Transverse colon (tissue), 4 donors: ENCODE measurements at regions not wholly inside any gene's neighbourhood (a gene's known extent, or its start where the extent isn't known, plus 50 kb on each side); places are given as distances from the start of the nearest gene placed in this dataset.

Source experiments
- DNase-seq: peaks from one replicate; pipeline ENCODE4 v3.0.0-alpha.2; 2019
- H3K27ac ChIP-seq, 4 donors: fragments of 200-600 bp; sonication (generic); 2 replicates each; pipeline ENCODE4 v1.5.1; 2016 to 2018; ENCODE audit warnings: inconsistent platforms in 4 of 4
- H3K27me3 ChIP-seq: fragments of 200-600 bp; sonication (generic); 2 replicates; pipeline ENCODE4 v1.5.1; 2017; ENCODE audit warnings: inconsistent platforms
- H3K36me3 ChIP-seq, 4 donors: fragments of 200-600 bp; sonication (generic); 2 replicates each; pipeline ENCODE4 v1.5.1; 2017 to 2019; ENCODE audit warnings: inconsistent platforms in 4 of 4
- H3K4me1 ChIP-seq, 4 donors: fragments of 200-600 bp; sonication (generic); 2 replicates each; pipeline ENCODE4 v1.5.1; 2017 to 2020; ENCODE audit warnings: inconsistent platforms in 4 of 4
- H3K4me3 ChIP-seq, 4 donors: fragments of 200-600 bp; sonication (generic); 1 replicate in 1 of 4; 2 replicates in 3 of 4; pipeline versions ENCODE4 v1.5.1 to v1.6.1; 2017 to 2019; ENCODE audit warnings: inconsistent platforms in 4 of 4
- H3K9me3 ChIP-seq, 2 donors: fragments of 200-600 bp; sonication (generic); 2 replicates each; pipeline ENCODE4 v1.5.1; 2017 to 2019; ENCODE audit warnings: inconsistent platforms in 2 of 2
- CTCF ChIP-seq, 5 experiments: fragments of 200-600 bp in 3 of 5; fragments of 450-650 bp in 2 of 5; sonication (generic) in 3 of 5; IDR thresholded peaks; 1 replicate in 2 of 5; 2 replicates in 3 of 5; pipeline ENCODE4 v1.5.1; 2016 to 2017; ENCODE audit warnings: antibody characterized with exemption in 5 of 5, inconsistent platforms in 3 of 5, mild to moderate bottlenecking in 2 of 5, moderate library complexity in 1 of 5
- EP300 ChIP-seq: sonication (generic); formaldehyde crosslinking; IDR thresholded peaks from one replicate; pipeline ENCODE4 v1.6.1; 2017; ENCODE audit warnings: antibody characterized with exemption, low read depth
- POLR2A ChIP-seq: fragments of 450-650 bp; IDR thresholded peaks from one replicate; pipeline ENCODE4 v1.6.1; 2016; ENCODE audit warnings: antibody characterized with exemption, mild to moderate bottlenecking, moderate library complexity
- POLR2AphosphoS5 ChIP-seq, 3 donors: sonication (generic); formaldehyde crosslinking; IDR thresholded peaks; one replicate each; pipeline ENCODE4 v1.6.1; 2016; ENCODE audit warnings: antibody characterized with exemption in 3 of 3
- WGBS, 2 donors: methylation state at CpG; one replicate each; pipeline ENCODE4 v1.1.5; 2018; ENCODE audit warnings: low coverage in 1 of 2; 5-methylcytosine and 5-hydroxymethylcytosine counted together
- in situ Hi-C, 4 donors: fragments of 200-750 bp; cut with MboI; loops; one replicate each; pipeline versions ENCODE4 v1.15.0 to v1.15.1; 2017; ENCODE audit warnings: low sequenced_read_pairs in 3 of 4, low pct_ligation_motif_present in 1 of 4, low pct_unique_long_range_greater_than_20kb in 1 of 4
- intact Hi-C: fragments of 100-400 bp; cut with DNase I; formaldehyde crosslinking; loops from one replicate; pipeline ENCODE4 v1.15.1; 2023; ENCODE audit warnings: low total_unique reads

DNA sequence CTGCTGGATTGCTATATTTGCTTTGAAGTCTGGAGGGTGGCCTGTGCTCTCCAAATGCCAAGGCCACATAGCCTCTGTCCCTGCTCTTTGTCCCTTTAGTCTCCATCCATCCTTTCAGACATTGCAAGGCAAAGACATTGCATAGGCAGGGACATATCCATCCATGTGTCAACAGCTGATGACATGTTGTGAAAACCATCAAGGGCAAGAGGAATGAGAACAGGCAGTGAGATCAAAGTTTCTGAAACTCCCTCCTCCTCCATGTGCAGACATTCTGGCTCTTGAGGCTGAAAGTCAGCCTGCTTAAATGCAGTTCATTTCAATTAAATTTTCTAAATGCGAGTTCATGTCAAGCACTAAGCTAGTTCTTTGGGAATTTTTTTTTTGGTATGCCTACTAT lies 135.2 kb upstream of the CTNNB1 start:
- Histone ChIP-seq H3K27me3 (no peaks in the 10 kb centered on the region), H3K36me3 (no peaks in the 10 kb centered on the region), H3K4me3 (no peak overlapping the region), H3K9me3 (no peaks in the 10 kb centered on the region), H3K4me1 (no peaks in the 10 kb centered on the region), H3K27ac (no peak overlapping the region)
- no peak for DNase-seq
- no peak for TF ChIP-seq POLR2AphosphoS5 (IDR thresholded peaks at IDR 0.05)
- TF ChIP-seq EP300, result no peak
- no peak for TF ChIP-seq POLR2A
- TF ChIP-seq CTCF (IDR thresholded peaks at IDR 0.05), result no peak
- intact Hi-C loops (no loop called here), in situ Hi-C loops (no loop called here)
- 89% methylated on average over 1 of the region's 1 CpG for WGBS, 2 donors

GRCh38 chr3:41064526-41064925 lies 134.8 kb upstream of the CTNNB1 start:
- DNase-seq, result no peak
- in situ Hi-C loops, result no loop called here
- 67 to 70% methylated on average over 2 of the region's 2 CpGs for WGBS, 2 donors

GRCh38 chr3:41065340-41065739 lies 134.0 kb upstream of the CTNNB1 start:
- TF ChIP-seq POLR2AphosphoS5 (IDR thresholded peaks at IDR 0.05) (no peak), EP300 (no peak)
- Histone ChIP-seq H3K27ac (no peak overlapping the region), H3K4me3 (no peak overlapping the region), H3K36me3 (no peaks in the 10 kb centered on the region), H3K27me3 (no peaks in the 10 kb centered on the region), H3K9me3 (no peaks in the 10 kb centered on the region), H3K4me1 (no peaks in the 10 kb centered on the region)
- intact Hi-C loops (no loop called here), in situ Hi-C loops (no loop called here)
- no peak for DNase-seq
- WGBS, 2 donors, result 93% methylated on average over 2 of the region's 2 CpGs; no CpG with 5 or more reads in 1 of the 2 donors

More at GRCh38 chr3:41064526-41064925, 134.8 kb upstream of the CTNNB1 start:
- H3K27ac ChIP-seq, result no peak overlapping the region
- TF ChIP-seq CTCF (IDR thresholded peaks at IDR 0.05), result no peak
- no peak for TF ChIP-seq POLR2AphosphoS5 (IDR thresholded peaks at IDR 0.05)
- TF ChIP-seq EP300, result no peak
- TF ChIP-seq POLR2A, result no peak
- intact Hi-C loops, result no loop called here
- no peaks in the 10 kb centered on the region for H3K27me3 ChIP-seq
- no peaks in the 10 kb centered on the region for H3K36me3 ChIP-seq
- H3K4me3 ChIP-seq, result no peak overlapping the region
- H3K9me3 ChIP-seq, result no peaks in the 10 kb centered on the region
- H3K4me1 ChIP-seq, result no peaks in the 10 kb centered on the region

GRCh38 chr3:41073190-41073589 lies 126.1 kb upstream of the CTNNB1 start:
- Histone ChIP-seq H3K4me3 (no peak overlapping the region), H3K27me3 (no peaks in the 10 kb centered on the region), H3K4me1 (no peaks in the 10 kb centered on the region), H3K27ac (no peak overlapping the region), H3K9me3 (no peaks in the 10 kb centered on the region), H3K36me3 (no peaks in the 10 kb centered on the region)
- DNase-seq, result no peak
- intact Hi-C loops (no loop called here), in situ Hi-C loops (no loop called here)
- no peak for TF ChIP-seq EP300
- TF ChIP-seq POLR2A, result no peak
- no peak for TF ChIP-seq CTCF (IDR thresholded peaks at IDR 0.05)
- TF ChIP-seq POLR2AphosphoS5 (IDR thresholded peaks at IDR 0.05), result no peak
- WGBS, 2 donors, result 91% methylated on average over 5 of the region's 5 CpGs; no CpG with 5 or more reads in 1 of the 2 donors

DNA sequence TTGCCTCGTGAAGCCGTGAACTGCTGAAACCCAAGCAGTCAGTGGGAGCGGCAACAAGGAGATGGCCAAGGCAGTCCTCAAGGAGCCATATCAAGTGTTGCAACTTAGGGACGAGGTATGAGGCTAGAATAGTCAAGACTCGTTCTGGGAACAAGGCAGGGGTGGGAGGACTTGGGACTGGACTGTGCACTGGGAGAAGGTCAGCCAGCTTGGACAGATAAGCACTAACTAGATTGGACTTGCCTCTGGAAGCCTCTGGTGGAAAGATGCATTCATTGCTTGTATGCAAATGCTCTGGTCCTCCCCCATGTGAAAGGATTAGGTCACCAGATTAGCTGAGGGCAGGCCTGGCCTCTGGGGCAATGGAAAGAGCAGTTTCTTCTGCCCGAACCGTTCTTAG lies 123.3 kb upstream of the CTNNB1 start:
- DNase-seq, result no peak
- no peaks in the 10 kb centered on the region for H3K36me3 ChIP-seq
- whole genome bisulfite sequencing, 2 donors, result 71 to 85% methylated on average over 5 to 7 of the region's 7 CpGs
- TF ChIP-seq POLR2AphosphoS5 (IDR thresholded peaks at IDR 0.05) (no peak), POLR2A (no peak), EP300 (no peak)
- in situ Hi-C loops (no loop called here), intact Hi-C loops (no loop called here)
- H3K27ac ChIP-seq, result no peak overlapping the region
- H3K27me3 ChIP-seq, result no peaks in the 10 kb centered on the region
- H3K4me1 ChIP-seq, result no peaks in the 10 kb centered on the region
- H3K9me3 ChIP-seq, result no peaks in the 10 kb centered on the region
- H3K4me3 ChIP-seq, result no peak overlapping the region
